Activated CD8-positive, alpha-beta T cell treated with anti-CD3 and anti-CD28 coated beads for 36 hours (primary cell): ENCODE measurements at regions not wholly inside any gene's neighbourhood (a gene's known extent, or its start where the extent isn't known, plus 50 kb on each side); places are given as distances from the start of the nearest gene placed in this dataset.

ENCODE experiments used
- ATAC-seq: fragments of 200-7000 bp; cut with Tn5 transposase; one replicate; pipeline ENCODE4 v1.10.0; 2021; ENCODE audit warnings: mild to moderate bottlenecking, moderate library complexity
- CTCF ChIA-PET: fragments of 350-600 bp; sonication (Branson Sonifier 250); formaldehyde crosslinking; loops from one replicate; lab custom pipeline; 2021; ENCODE audit warnings: antibody characterized with exemption; lab: Charles Lee
- POLR2A ChIA-PET: fragments of 350-600 bp; sonication (Branson Sonifier 250); formaldehyde crosslinking; loops from one replicate; lab custom pipeline; 2021; ENCODE audit warnings: antibody characterized with exemption; lab: Charles Lee
- DNase-seq: peaks from one replicate; pipeline ENCODE4 v3.0.0-alpha.2; 2020
- H3K27ac Mint-ChIP-seq: one replicate; pipeline ENCODE4 v1.8.0; 2021; ENCODE audit warnings: mild to moderate bottlenecking, mixed read lengths
- H3K27me3 Mint-ChIP-seq: one replicate; pipeline ENCODE4 v1.8.0; 2021; ENCODE audit warnings: mixed read lengths
- H3K36me3 Mint-ChIP-seq: one replicate; pipeline ENCODE4 v1.8.0; 2021; ENCODE audit warnings: low read depth, mixed read lengths
- H3K4me1 Mint-ChIP-seq: one replicate; pipeline ENCODE4 v1.8.0; 2021; ENCODE audit warnings: low read depth, mixed read lengths
- H3K4me3 Mint-ChIP-seq: one replicate; pipeline ENCODE4 v1.8.0; 2021; ENCODE audit warnings: mild to moderate bottlenecking, moderate library complexity, mixed read lengths
- H3K9me3 Mint-ChIP-seq: one replicate; pipeline ENCODE4 v1.8.0; 2021; ENCODE audit warnings: mixed read lengths
- CTCF ChIP-seq: fragments of 200-600 bp; IDR thresholded peaks from one replicate; pipeline ENCODE4 v1.8.0; 2022; ENCODE audit warnings: antibody characterized with exemption, mild to moderate bottlenecking
- intact Hi-C: fragments of 100-400 bp; cut with micrococcal nuclease; formaldehyde crosslinking; loops from one replicate; pipeline ENCODE4 v1.10.0; 2022

DNA sequence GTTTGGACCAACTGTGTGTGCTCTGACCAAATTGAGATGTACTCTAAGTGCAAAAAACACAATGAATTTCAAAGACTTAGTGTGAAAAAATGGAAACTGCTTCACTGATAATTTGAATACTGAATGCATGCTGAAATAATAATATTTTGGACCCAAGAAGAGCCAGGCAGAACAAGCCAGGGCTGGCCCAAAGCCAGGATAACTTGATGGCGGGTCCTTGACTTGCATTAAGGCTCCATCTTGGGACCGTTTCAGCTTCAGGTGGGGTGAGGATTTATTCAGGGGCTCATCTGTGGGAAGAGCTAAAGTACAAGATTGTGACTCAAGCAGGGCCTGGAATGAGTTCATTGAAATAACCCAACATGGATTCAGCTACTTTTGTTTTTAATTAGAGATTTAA lies 921.9 kb downstream of the QKI start:
- H3K36me3 Mint-ChIP-seq: no peaks in the 10 kb centered on the region
- no peak for DNase-seq
- H3K4me1 Mint-ChIP-seq: no peaks in the 10 kb centered on the region
- intact Hi-C loops: no loop called here
- no peak overlapping the region for H3K27ac Mint-ChIP-seq
- ChIA-PET POLR2A (no interaction called here), CTCF (no interaction called here)
- no peak for TF ChIP-seq CTCF
- ATAC-seq: no peak
- H3K27me3 Mint-ChIP-seq: no peaks in the 10 kb centered on the region
- H3K9me3 Mint-ChIP-seq: no peaks in the 10 kb centered on the region
- no peak overlapping the region for H3K4me3 Mint-ChIP-seq

DNA sequence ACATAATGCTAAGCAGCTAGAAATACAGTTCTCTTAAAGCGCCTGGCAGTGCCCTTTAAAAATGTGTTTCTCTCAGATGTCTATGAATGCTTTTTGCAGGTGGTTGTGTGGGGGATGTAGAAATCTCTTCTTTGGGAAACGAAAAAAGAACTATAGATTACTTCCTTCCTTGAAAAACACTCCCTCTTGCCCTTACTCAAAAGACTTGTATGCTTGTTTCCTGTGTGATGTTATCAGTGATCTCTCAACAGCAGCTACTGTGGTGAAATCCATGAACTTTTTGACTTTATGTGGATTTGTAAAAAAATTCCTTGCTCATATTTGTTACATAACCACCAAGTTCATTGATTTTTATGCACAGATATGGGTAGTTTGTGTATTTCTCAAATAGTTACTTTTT lies 916.5 kb downstream of the QKI start:
- H3K27me3 Mint-ChIP-seq: no peaks in the 10 kb centered on the region
- DNase-seq (no peak), ATAC-seq (no peak)
- ChIA-PET POLR2A (interaction anchor here (0.6 kb wide), 1 partner anchor 52 kb away, joined by 4 read pairs; no protein-coding TSS in a partner anchor), CTCF (no interaction called here)
- no peak overlapping the region for H3K4me3 Mint-ChIP-seq
- H3K27ac Mint-ChIP-seq: no peak overlapping the region
- no peaks in the 10 kb centered on the region for H3K36me3 Mint-ChIP-seq
- no peak for TF ChIP-seq CTCF
- no peaks in the 10 kb centered on the region for H3K9me3 Mint-ChIP-seq
- no peaks in the 10 kb centered on the region for H3K4me1 Mint-ChIP-seq
- intact Hi-C loops: no loop called here

DNA sequence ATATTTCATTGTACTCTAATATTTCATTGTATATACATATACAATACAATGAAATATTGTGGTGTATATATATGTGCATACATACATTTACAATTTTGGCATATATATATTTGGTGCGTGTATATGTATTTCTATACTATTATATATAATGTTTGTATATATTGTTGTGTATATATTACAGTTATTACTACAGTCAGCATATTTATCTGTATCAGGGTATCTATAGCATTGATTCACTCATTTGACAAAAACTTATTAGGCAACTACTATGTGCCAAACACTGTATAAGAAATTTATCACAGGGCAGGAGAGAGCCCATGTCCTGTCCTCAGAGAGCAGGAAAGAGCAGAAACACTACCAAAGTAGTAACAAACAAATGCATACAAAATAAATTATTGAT lies 910.6 kb downstream of the QKI start:
- Mint-ChIP-seq H3K9me3 (peaks cover 4% of the 10 kb centered on the region), H3K4me3 (no peak overlapping the region), H3K4me1 (no peaks in the 10 kb centered on the region), H3K27me3 (no peaks in the 10 kb centered on the region), H3K27ac (no peak overlapping the region), H3K36me3 (no peaks in the 10 kb centered on the region)
- intact Hi-C loops: no loop called here
- no peak for TF ChIP-seq CTCF
- ATAC-seq: no peak
- no peak for DNase-seq
- ChIA-PET CTCF (no interaction called here), POLR2A (no interaction called here)

DNA sequence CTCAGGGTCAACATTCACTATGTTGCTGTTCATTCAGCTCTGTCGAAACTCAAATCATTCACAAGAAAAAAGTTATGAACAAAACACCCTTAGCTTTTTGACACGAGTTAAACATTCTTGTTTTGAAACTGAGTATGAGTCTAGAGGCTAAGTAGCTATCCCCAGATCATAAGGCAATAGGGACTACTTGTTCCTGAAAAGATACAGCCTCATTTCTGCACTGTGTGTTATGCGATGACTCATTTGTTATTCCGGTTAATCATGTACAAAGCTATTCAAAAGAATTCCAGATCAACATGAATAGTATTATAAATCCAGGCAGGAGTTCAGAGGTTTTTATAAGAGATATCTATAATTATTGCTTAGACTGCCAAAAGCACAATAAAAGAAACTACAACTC lies 908.0 kb downstream of the QKI start:
- H3K27ac Mint-ChIP-seq: no peak overlapping the region
- H3K4me1 Mint-ChIP-seq: no peaks in the 10 kb centered on the region
- POLR2A ChIA-PET: interaction anchor here (0.5 kb wide), 1 partner anchor 169 kb away, joined by 3 read pairs; no protein-coding TSS in a partner anchor
- ATAC-seq: no peak
- no peaks in the 10 kb centered on the region for H3K27me3 Mint-ChIP-seq
- TF ChIP-seq CTCF: no peak
- H3K4me3 Mint-ChIP-seq: no peak overlapping the region
- no peak for DNase-seq
- CTCF ChIA-PET: interaction anchor here (1.2 to 1.3 kb wide), 2 partner anchors 13 to 147 kb away, joined by 3 read pairs; no protein-coding TSS in a partner anchor
- no peaks in the 10 kb centered on the region for H3K36me3 Mint-ChIP-seq
- intact Hi-C loops: no loop called here
- peaks cover 7% of the 10 kb centered on the region for H3K9me3 Mint-ChIP-seq

GRCh38 chr6:164321297-164321696 lies 906.8 kb downstream of the QKI start:
- Mint-ChIP-seq H3K27ac (no peak overlapping the region), H3K36me3 (no peaks in the 10 kb centered on the region), H3K27me3 (no peaks in the 10 kb centered on the region), H3K9me3 (peaks cover 8% of the 10 kb centered on the region), H3K4me1 (no peaks in the 10 kb centered on the region), H3K4me3 (no peak overlapping the region)
- ChIA-PET CTCF (interaction anchor here (0.5 to 1.3 kb wide), 2 partner anchors 14 to 665 kb away, joined by 3 read pairs; no protein-coding TSS in a partner anchor), POLR2A (no interaction called here)
- intact Hi-C loops: no loop called here
- no peak for ATAC-seq
- DNase-seq: no peak
- no peak for TF ChIP-seq CTCF
